ENCODE measurements at regions not wholly inside any gene's neighbourhood (a gene's known extent, or its start where the extent isn't known, plus 50 kb on each side); places are given as distances from the start of the nearest gene placed in this dataset.
"Not testable (repeated sequence)": the region's sequence is repeated elsewhere in the genome, so short reads cannot be mapped to it uniquely, and the experiment has no call there.

DNA sequence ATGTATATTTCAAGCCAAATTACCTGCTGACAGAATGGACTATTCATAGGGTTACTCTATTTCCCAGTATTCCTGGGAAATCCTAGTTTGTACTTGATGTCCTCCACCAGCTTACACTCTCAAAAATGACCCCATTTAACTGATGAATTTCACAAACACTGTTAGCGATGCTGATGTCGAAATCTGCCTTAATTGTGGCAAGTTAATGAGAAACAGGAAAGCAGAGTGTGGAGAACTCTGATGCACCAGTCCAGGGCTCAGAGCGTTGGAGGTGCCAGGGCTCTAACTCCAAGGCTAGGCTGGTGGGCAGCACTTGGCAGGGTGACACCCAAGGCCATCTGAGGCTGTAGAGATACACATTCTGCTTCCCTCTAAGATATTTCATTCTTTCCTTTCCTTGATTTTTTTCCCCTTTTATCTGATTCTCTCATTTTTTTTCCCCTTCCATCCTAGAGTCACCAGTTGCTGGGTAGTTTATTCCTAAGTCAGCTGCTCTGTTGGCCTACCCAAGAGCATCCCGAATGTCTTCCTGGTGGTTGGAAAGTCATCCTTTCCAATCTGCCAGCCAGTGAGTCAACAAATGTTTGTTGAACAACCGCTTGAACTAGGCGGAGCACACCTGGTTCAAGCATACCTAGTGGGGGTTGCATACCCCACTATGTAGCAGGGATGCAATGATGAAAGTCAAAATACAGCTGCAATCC lies 525.0 kb upstream of the NRP1 start:
- DNase-seq = no peak

DNA sequence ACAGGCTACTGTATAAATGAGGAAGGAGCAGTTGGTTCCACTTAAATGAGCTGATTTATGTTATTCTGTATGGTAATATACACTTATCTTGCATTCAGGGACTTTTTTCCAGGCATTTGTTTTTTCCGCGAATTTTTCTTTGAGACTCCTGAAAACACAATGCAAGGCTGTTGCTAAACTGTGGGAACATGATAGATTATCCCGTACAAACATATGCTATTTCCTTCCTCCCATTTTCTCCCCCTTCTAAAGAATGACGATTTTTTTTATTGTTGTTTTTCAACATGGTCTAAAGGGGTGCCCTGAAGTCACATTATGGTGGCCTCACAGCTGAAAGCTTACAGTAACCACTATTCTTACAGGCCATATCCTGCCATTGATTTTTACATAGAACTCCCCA lies 523.9 kb upstream of the NRP1 start:
- DNase-seq = no peak

DNA sequence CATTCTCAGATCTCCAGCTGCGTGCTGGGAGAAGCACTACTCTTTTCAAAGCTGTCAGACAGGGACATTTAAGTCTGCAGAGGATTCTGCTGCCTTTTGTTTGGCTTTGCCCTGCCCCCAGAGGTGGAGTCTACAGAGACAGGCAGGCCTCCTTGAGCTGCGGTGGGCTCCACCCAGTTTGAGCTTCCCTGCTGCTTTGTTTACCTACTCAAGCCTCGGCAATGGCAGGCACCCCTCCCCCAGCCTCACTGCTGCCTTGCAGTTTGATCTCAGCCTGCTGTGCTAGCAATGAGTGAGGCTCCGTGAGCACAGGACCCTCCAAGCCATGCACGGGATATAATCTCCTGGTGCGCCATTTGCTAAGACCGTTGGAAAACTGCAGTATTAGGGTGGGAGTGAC lies 518.8 kb upstream of the NRP1 start:
- DNase-seq = not testable (repeated sequence)

DNA sequence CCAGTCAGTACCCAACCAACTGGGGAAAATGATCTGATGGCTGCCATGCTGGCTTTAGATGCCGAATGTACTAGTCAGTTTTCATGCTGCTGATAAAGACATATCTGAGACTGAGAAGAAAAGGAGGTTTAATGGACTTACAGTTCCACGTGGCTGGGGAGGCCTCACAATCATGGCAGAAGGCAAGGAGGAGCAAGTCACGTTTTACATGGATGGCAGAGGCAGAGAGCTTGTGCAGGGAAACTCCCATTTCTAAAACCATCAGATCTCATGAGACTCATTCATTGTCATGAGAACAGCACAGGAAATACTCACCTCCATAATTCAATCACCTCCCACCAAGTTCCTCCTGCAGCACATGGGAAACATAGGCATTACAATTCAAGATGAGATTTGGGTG lies 508.9 kb upstream of the NRP1 start:
- DNase-seq = no peak

DNA sequence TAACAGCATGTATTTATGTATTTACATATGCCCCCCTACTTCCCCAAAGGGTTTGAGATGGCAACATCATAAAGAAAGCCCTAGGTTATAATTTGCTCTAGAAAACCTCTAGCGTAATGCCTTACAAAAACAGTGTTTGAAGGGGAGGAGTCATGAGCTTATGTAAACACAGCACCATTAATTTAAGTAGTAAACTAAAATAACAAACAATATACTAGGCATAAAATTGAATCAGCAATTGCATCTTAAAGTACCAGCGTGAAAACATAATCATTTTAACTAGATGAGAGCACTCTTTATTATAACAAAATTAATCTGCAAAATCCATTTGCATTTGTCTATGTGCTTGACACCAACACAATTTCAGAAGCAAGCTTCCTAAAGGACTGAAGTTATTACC lies 507.2 kb upstream of the NRP1 start:
- DNase-seq = no peak

DNA sequence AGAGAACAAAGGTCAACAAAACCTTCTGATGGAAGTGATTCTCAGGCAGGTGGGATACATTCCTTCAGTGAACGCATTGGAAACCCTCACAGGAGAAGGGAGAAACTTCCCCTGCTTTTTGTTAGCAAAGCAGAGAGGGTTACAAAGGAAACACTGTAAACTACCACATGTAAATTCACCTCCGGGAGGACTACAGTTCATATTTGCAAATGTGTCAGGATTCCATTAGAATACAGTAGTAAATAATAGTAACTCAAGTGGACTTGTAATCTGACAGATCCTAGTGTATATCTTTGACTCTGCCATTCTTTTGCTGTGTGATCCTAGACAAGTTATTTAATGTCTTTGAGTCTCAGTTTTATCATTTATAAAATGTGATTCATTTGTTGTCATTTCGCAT lies 504.3 kb upstream of the NRP1 start:
- DNase-seq = no peak

DNA sequence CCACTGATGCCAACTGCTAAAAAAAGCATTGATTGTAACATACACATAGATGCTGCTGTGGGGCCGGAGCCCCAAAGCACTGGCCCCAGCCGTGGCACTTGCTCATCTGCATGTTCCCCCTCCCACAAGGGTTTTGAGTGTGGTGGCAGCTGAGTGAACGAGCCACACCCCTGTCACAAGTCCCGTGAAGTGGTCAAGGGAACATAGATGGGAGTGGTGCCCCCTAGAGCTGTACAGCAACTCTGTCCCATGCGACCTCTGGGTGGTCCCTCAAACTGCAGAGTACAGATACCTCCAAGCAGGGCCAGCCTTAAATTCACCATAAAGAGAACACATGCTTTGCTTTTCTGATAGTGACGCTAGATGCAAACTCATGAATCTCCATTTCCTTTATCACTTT lies 503.3 kb upstream of the NRP1 start:
- DNase-seq = no peak

DNA sequence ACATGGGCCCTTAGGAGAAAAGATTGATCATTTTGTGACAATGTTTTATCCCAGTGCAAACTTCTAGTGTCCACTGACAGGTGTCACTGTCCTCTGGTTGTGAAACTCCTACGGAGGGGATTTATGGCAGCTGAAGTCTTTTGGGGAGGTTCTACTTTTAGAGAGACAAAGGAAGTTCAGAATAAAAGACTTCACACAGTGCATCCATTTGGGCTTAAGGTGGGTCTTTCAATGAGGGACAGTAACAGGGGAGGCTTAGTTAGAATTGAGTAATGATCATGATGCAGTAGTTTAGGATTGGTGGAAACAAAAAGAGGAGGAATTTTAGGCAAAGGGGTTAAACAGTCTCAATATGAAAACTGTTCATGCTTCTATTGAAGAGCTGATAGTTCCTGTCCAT lies 501.1 kb upstream of the NRP1 start:
- DNase-seq = no peak

DNA sequence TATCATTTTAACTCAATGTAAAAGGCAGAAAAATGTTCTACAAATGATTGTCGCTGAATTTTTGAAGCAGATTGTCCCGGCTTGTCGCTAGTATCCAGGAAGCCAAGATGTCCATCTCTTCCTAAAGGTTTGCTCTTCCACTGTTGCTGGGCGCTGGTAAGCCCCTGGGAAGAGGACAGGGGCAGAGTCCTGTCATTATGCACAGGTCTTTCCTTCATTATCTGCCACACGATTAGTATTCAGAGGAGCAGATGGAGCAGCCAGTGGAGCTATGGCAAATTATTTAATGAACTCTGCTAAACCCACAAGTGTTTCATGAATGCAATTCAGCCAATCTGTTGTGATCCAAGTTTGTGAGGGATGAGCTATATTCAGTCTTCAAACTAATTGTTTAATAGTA lies 499.1 kb upstream of the NRP1 start:
- no peak for DNase-seq

DNA sequence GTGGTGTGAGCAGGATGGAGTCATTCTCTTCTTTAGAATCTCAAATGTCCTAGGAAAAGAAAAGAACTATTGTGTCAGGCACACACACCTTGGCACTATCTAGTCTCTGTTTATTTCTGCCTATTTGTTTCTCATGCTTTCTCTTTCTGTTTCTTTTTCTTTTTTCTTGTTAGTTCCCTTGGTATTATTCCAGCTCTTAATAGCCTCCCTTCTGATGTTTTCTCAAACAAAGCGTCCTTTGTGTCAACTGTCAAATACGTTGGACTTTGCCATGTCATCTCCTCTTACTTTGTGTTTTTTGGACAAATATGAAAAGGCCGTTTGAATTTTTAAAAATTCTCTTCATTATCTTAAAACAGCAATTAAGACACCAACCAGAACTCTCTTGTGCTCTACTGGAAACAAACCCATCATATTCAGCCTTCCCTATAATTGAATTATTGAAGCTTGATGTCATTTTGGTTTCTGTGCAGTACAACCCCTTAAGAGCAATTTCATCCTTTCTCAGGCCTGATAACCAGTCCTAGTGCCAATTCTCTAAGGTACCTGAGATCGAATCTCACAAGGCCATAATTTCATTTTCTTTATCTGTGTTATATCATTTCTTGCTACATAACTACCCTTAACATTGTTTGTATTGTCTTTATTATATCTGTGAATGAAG lies 497.8 kb upstream of the NRP1 start:
- DNase-seq = no peak

DNA sequence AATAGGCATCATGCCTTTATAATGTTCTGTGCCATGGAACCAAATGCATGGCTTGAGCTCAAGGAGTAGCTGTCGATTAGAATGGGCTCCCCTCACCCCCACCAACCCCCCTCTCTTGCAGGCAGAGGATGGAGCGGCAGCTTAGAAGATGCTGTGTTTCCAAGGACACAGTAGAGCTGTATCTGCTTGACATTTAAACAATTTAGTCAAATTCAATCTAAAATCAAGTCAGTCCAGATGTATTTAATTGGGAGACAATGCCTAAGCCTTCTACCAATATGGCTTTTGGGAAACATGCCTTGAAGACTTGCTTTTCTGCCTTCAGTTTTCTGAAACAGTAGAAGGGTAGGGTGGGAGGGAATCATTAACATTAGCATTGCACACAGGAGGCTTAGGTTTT lies 497.1 kb upstream of the NRP1 start:
- no peak for DNase-seq

DNA sequence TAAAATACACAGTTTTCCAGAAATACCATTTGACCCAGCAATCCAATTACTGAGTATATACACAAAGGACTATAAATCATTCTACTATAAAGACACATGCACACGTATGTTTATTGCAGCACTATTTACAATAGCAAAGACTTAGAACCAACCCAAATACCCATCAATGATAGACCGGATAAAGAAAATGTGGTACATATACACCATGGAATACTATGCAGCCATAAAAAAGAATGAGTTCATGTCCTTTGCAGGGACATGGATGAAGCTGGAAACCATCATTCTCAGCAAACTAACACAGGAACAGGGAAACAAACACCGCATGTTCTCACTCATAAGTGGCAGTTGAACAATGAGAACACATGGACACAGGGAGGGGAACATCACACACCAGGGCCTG lies 495.4 kb upstream of the NRP1 start:
- not testable (repeated sequence) for DNase-seq

DNA sequence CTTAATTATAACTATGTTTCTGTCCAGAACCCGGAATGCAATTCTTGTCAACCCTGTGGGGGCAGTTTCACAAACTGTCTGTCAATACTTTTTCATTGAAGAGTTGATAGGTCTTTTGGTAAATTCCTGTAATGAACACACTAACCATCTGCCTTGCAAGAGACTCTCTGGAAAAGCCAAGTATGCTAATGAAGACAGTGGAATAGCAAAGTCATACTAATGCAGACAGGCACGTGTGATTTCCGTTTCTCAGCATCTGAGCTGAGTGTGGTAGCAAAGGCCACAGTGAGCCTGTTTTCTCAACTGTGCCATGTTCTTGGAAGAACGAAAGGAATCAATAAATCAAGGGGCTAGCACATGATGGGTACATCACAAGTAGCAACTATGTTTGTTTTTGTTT lies 494.1 kb upstream of the NRP1 start:
- no peak for DNase-seq

DNA sequence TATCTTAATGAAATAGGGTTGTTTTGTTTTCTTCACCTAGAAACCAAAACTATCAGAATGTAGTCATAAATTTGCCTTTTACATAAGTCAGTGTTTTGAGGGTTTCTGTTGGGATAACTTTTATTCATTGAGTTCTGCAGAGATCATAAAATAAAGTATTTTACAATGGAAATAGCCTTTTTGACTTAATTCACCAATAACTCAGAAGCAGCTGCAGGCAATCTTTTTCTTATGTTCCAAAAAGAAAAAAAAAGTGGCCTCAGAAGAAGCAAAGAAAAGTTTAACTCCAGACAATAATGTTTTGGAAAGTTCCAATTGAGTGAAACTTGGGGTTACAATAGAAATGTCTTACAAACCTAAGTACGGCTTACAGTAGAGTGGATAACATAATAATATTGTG lies 491.7 kb upstream of the NRP1 start:
- DNase-seq = no peak

DNA sequence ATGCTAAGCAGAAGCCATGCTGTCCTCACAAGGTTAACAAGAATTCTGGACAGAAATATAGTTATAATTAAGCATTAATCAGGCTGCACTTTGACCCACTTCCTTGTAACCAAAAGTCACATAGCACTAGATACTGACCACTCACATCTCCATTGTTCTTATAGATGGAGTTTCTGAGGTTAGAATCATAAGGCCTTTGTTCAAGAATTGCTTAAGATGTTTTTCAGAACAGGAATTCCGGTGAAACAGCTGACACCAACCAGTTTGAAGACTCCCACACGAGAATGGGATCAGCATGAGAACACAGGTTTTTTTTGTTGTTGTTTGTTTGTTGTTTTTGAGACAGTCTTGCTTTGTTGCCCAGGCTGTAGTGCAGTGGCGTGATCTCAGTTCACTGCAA lies 488.3 kb upstream of the NRP1 start:
- DNase-seq = no peak

DNA sequence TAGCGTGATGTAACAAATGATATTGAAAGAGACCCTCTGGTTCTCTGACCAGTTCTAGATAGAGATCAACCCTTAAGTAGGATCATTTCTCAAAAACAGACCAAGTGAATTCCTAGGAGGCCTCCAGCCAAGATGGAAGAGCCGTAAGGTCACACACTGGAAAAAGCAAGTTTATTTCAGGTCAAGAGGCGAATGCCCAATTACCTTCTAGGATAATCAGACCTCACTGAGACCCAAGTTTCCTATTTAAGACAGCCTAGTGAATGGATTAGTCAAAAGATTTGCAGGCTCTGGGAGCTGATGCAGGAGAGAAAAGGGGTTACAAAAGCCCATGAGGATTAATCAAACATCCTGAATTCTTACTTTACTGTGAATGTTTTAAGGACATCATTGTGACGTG lies 486.1 kb upstream of the NRP1 start:
- no peak for DNase-seq

DNA sequence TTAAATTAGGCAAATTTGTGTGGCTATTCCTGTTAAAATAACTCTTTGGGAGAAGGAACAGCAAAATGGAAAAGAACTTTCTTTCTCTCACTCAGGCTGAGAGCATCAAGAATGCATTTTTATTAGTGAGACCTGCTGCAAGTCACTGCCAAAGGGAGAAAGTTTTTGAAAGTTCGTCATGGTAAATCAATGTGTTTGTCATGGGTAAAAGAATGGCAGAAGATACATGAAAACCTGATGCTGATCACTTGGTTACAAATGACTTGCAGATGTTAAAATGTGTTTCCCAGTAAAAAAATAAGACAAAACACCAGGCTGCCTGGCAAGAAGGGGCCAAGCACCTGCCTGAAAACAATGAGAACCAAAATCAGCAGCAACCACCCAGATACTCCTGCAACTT lies 484.7 kb upstream of the NRP1 start:
- DNase-seq = peak; percentile 43

DNA sequence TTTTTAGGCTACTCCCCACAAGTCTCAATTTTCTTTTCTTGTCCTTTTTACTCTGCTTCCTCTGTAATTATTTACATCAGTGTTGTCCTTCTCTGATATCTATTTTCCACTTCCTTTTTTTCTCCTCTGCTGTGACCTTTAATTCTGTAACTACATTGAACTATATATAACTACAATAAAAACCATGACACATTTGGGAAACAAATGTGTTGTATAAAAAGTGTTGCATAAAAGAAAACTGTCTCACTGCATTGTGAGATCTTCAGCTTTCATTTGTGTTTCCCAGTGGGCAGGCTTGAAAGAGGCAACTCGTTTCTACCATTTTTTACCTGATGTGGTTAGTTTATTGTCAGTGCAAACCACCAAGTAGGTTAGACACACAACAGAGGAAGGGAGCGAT lies 483.9 kb upstream of the NRP1 start:
- DNase-seq = no peak

DNA sequence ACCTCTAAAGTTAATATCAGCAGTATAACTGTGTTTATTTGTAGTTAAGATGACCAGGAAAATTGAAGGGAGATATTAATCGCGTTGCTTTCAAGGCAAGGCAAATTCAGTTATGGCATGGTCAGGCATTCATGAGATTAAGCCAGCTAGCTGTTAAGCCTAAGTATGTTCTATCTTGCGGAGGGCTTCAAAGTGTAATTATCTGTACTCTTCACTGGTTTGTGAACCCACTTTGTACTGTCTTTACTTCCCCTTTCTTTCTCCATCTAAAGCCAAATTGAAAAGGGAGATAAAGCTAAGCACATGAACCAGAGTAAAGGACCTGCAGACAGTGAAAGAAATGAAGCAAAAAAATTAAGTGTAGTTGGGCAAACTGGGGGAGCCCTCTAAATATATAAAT lies 483.1 kb upstream of the NRP1 start:
- DNase-seq = no peak

DNA sequence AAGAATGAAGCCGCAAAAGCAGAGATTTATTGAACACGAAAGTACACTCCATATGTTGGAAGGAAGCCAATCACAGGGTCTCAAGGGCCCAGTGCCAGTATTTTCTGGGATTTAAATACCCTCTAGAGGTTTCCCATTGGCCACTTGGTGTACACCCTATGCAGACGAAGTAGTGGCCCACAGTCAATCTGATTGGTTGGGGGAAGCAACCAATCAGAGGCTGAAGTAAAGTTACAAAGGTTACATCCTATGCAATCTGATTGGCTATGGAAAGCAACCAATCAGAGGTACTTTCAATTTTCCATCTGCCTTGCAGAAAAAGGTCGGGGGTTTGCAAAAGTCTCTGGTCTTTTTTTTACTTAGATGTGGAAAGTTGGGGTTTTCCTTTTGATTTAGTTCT lies 481.3 kb upstream of the NRP1 start:
- DNase-seq = no peak

DNA sequence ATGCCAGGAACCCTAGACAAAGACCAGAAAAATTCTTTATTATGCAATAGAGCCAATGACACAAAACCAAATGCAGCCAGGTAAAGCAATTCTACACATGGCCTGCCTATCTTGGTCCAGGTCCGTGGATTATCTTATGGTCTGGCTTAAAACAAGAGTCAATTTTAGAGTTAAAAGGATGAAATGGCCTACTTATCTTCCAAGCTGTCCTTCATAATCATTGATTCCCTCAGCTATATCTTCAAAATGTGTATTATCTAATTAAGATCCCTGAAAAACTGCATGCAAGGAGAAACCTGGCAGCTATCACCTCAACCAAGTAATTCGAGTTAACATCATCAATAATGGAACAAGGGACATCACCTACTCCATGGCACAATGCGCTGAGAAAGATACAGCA lies 479.4 kb upstream of the NRP1 start:
- DNase-seq = no peak

DNA sequence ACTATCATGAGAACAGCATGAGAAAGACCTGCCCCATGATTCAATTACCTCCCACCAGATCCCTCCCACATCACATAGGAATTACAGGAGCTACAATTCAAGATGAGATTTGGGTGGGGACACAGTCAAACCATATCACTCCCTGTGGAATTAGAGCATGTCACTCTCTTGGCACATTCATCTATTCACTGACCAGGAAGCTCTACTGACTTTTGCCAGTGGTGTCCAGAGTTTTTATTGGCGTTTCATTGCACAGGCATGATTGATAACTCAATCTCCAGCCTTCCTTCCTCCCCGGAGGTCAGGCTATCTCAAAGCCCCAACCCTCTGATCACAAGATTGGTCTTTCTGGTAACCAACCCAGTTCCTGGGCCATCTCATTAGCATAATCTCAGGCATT lies 478.9 kb upstream of the NRP1 start:
- DNase-seq = no peak

DNA sequence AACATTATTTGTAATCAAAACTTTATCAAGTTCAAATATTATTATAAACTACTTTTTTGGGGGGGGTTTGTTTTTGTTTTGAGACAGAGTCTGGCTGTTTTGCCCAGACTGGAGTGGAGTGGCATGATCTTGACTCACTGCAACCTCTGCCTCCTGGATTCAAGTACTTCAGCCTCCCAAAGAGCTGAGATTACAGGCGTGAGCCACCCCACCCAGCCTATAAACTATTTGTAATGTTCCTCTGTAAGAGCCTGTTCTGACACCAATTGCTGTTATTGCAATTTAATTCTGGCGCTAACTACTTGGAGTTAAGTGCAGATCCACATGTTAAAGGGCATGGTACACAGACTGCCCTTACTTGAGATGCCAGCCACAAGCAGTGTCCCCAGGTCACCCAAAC lies 478.1 kb upstream of the NRP1 start:
- DNase-seq = no peak

DNA sequence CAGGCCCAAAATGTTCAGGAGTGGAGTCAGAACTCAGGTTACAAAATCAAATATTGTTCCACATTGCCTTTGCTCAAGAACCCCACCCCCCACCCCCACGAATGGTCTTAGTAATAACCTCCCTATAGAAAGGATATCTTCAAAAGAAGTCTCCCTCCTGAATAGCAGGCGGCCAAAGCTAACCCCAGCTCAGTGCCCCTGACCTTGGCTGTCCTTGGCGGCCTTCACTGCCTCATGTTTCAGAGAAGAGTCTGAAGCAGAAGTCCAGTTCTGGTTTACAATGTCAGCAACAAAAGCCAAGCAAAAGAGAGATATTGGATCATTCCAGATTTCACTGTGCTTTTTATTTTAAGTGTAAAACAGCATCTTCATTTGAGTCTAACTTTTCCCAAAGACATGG lies 476.5 kb upstream of the NRP1 start:
- no peak for DNase-seq

DNA sequence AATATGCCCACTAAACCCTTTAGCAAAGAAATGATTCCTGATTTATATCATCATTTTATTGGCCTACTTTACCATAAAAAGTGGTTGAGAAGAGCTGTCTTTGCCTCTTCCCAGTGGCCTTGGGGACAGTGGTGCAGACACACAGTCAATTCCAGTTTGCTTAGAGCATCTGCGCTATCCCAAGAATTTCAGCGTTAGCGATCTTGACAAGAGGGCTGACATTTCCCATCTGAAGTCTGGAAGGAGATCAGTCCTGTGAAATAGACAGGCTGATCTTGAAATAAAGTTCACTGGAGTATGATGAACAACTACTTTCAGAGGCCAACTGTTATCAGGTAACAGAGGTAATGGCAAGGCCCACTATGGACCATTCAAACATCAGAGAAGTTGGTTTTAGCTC lies 475.3 kb upstream of the NRP1 start:
- DNase-seq = no peak
